ENCODE measurements at regions not wholly inside any gene's neighbourhood (a gene's known extent, or its start where the extent isn't known, plus 50 kb on each side); places are given as distances from the start of the nearest gene placed in this dataset.
"Not testable (repeated sequence)": the region's sequence is repeated elsewhere in the genome, so short reads cannot be mapped to it uniquely, and the experiment has no call there.

GRCh38 chr22:16730894-16731293, 94.3 kb downstream of the XKR3 start:
- CTCF ChIA-PET; H3K79me2 ChIP-seq (ENCODE audit: control insufficient read depth, insufficient read depth, low read length): not testable (repeated sequence)

GRCh38 chr22:16727491-16727890, 97.7 kb downstream of the XKR3 start:
- H2AFZ ChIP-seq (ENCODE audit: low read depth, low read length); BruUV-seq (replicated peaks); H3K36me3 ChIP-seq (ENCODE audit: control insufficient read depth in 2 of 2, extremely low read depth in 1 of 2, insufficient read depth in 2 of 2, low read length in 2 of 2); H3K27ac ChIP-seq (ENCODE audit: insufficient read depth, low read depth, low read length); H3K9me3 ChIP-seq (replicated peaks; ENCODE audit: control insufficient read depth, insufficient read depth, low read length); H3K9ac ChIP-seq (replicated peaks; ENCODE audit: extremely low read depth, insufficient read depth, low read length); H4K20me1 ChIP-seq (replicated peaks; ENCODE audit: control insufficient read depth, extremely low read depth, insufficient read depth, low read length); dilution Hi-C loops (cut with MboI; ENCODE audit: extremely low pct_ligation_motif_present, low sequenced_read_pairs); FAIRE-seq; H3K4me2 ChIP-seq (ENCODE audit: insufficient read depth, low read length); H3K27me3 ChIP-seq (ENCODE audit: control insufficient read depth in 2 of 2, insufficient read depth in 2 of 2, low read length in 2 of 2); H3K9me1 ChIP-seq (replicated peaks; ENCODE audit: control insufficient read depth, extremely low read depth, insufficient read depth, low read length); H3K4me1 ChIP-seq (ENCODE audit: control insufficient read depth, extremely low read depth, insufficient read depth, low read length); intact Hi-C loops (cut with micrococcal nuclease); H3K4me3 ChIP-seq (replicated peaks in 1 of 3; ENCODE audit: insufficient read depth in 1 of 3, low read depth in 1 of 3, low read length in 3 of 3); H3K79me2 ChIP-seq (ENCODE audit: control insufficient read depth, insufficient read depth, low read length); DNase-seq (ENCODE audit: low read depth, low spot score); CTCF ChIA-PET; POLR2A ChIA-PET: not testable (repeated sequence)

More at GRCh38 chr22:16730894-16731293, 94.3 kb downstream of the XKR3 start:
- H3K4me1 ChIP-seq (ENCODE audit: control insufficient read depth, extremely low read depth, insufficient read depth, low read length); BruUV-seq (replicated peaks); H3K9me1 ChIP-seq (replicated peaks; ENCODE audit: control insufficient read depth, extremely low read depth, insufficient read depth, low read length); dilution Hi-C loops (cut with MboI; ENCODE audit: extremely low pct_ligation_motif_present, low sequenced_read_pairs); H3K9me3 ChIP-seq (replicated peaks; ENCODE audit: control insufficient read depth, insufficient read depth, low read length); H3K27me3 ChIP-seq (ENCODE audit: control insufficient read depth in 2 of 2, insufficient read depth in 2 of 2, low read length in 2 of 2); H3K27ac ChIP-seq (ENCODE audit: insufficient read depth, low read depth, low read length); FAIRE-seq; H4K20me1 ChIP-seq (replicated peaks; ENCODE audit: control insufficient read depth, extremely low read depth, insufficient read depth, low read length); POLR2A ChIA-PET; intact Hi-C loops (cut with micrococcal nuclease); H3K36me3 ChIP-seq (ENCODE audit: control insufficient read depth in 2 of 2, extremely low read depth in 1 of 2, insufficient read depth in 2 of 2, low read length in 2 of 2); H3K9ac ChIP-seq (replicated peaks; ENCODE audit: extremely low read depth, insufficient read depth, low read length); H2AFZ ChIP-seq (ENCODE audit: low read depth, low read length); DNase-seq (ENCODE audit: low read depth, low spot score); H3K4me3 ChIP-seq (replicated peaks in 1 of 3; ENCODE audit: insufficient read depth in 1 of 3, low read depth in 1 of 3, low read length in 3 of 3); H3K4me2 ChIP-seq (ENCODE audit: insufficient read depth, low read length): not testable (repeated sequence)

GRCh38 chr22:16723241-16723640, 102.0 kb downstream of the XKR3 start:
- H3K79me2 ChIP-seq (ENCODE audit: control insufficient read depth, insufficient read depth, low read length); H3K4me1 ChIP-seq (ENCODE audit: control insufficient read depth, extremely low read depth, insufficient read depth, low read length); H2AFZ ChIP-seq (ENCODE audit: low read depth, low read length); intact Hi-C loops (cut with micrococcal nuclease); POLR2A ChIA-PET; CTCF ChIA-PET; H3K9me3 ChIP-seq (replicated peaks; ENCODE audit: control insufficient read depth, insufficient read depth, low read length); H3K9me1 ChIP-seq (replicated peaks; ENCODE audit: control insufficient read depth, extremely low read depth, insufficient read depth, low read length); H3K9ac ChIP-seq (replicated peaks; ENCODE audit: extremely low read depth, insufficient read depth, low read length); H3K4me3 ChIP-seq (replicated peaks in 1 of 3; ENCODE audit: insufficient read depth in 1 of 3, low read depth in 1 of 3, low read length in 3 of 3); H4K20me1 ChIP-seq (replicated peaks; ENCODE audit: control insufficient read depth, extremely low read depth, insufficient read depth, low read length); H3K36me3 ChIP-seq (ENCODE audit: control insufficient read depth in 2 of 2, extremely low read depth in 1 of 2, insufficient read depth in 2 of 2, low read length in 2 of 2); dilution Hi-C loops (cut with MboI; ENCODE audit: extremely low pct_ligation_motif_present, low sequenced_read_pairs); H3K27me3 ChIP-seq (ENCODE audit: control insufficient read depth in 2 of 2, insufficient read depth in 2 of 2, low read length in 2 of 2); BruUV-seq (replicated peaks); FAIRE-seq; H3K27ac ChIP-seq (ENCODE audit: insufficient read depth, low read depth, low read length); DNase-seq (ENCODE audit: low read depth, low spot score); H3K4me2 ChIP-seq (ENCODE audit: insufficient read depth, low read length): not testable (repeated sequence)

- CTCF ChIA-PET; H2AFZ ChIP-seq (ENCODE audit: low read depth, low read length); H3K36me3 ChIP-seq (ENCODE audit: control insufficient read depth in 2 of 2, extremely low read depth in 1 of 2, insufficient read depth in 2 of 2, low read length in 2 of 2); DNase-seq (ENCODE audit: low read depth, low spot score); H3K9ac ChIP-seq (replicated peaks; ENCODE audit: extremely low read depth, insufficient read depth, low read length); H4K20me1 ChIP-seq (replicated peaks; ENCODE audit: control insufficient read depth, extremely low read depth, insufficient read depth, low read length); intact Hi-C loops (cut with micrococcal nuclease); H3K4me3 ChIP-seq (replicated peaks in 1 of 3; ENCODE audit: insufficient read depth in 1 of 3, low read depth in 1 of 3, low read length in 3 of 3); POLR2A ChIA-PET; dilution Hi-C loops (cut with MboI; ENCODE audit: extremely low pct_ligation_motif_present, low sequenced_read_pairs); H3K79me2 ChIP-seq (ENCODE audit: control insufficient read depth, insufficient read depth, low read length); H3K4me1 ChIP-seq (ENCODE audit: control insufficient read depth, extremely low read depth, insufficient read depth, low read length); H3K9me1 ChIP-seq (replicated peaks; ENCODE audit: control insufficient read depth, extremely low read depth, insufficient read depth, low read length); BruUV-seq (replicated peaks); H3K4me2 ChIP-seq (ENCODE audit: insufficient read depth, low read length); H3K27me3 ChIP-seq (ENCODE audit: control insufficient read depth in 2 of 2, insufficient read depth in 2 of 2, low read length in 2 of 2); H3K9me3 ChIP-seq (replicated peaks; ENCODE audit: control insufficient read depth, insufficient read depth, low read length); H3K27ac ChIP-seq (ENCODE audit: insufficient read depth, low read depth, low read length); FAIRE-seq: not testable (repeated sequence)
These were observed 102.6 kb downstream of the XKR3 start for GRCh38 chr22:16722564-16722963.
